ENCODE measurements at regions not wholly inside any gene's neighbourhood (a gene's known extent, or its start where the extent isn't known, plus 50 kb on each side); places are given as distances from the start of the nearest gene placed in this dataset.

DNA sequence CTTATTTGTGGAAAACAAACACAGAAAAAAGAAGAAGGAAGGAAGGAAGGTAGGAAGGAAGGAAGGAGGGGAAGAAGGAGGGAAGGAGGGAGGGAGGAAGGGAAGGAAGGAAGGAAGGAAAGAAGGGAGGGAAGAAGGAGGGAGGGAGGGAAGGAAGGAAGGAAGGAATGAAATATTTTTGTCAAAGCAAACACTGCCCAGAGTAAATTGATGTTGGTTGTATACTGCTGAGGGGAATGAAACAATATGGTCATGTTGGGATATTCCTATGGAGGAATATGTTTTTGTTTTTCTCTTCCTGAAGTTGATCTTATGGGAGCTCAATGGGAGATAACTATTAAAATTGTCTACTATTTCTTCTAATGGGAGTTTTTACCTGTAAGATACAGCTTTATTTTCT, 717.5 kb upstream of the LRFN5 start:
- DNase-seq (ENCODE audit: low read depth): no peak

DNA sequence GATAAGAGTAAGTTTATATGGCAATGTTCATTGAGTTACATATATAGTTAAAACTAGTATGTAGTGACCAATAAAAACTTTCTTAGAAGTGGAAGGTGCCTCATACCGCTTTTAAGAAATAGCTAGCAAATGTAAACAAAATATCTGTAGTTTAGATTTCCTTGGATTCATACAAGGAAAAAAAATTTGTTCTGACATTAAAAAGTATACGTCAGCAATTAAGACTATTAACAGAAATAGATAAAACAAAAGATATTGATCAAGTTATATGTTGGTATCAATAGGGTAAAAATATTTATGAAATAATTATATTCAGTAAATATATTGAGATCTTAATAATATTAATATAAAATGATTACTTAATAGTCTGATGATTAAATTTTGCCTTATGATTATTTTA, 718.8 kb upstream of the LRFN5 start:
- DNase-seq (ENCODE audit: low read depth): no peak
- no peak overlapping the region for H3K4me3 ChIP-seq (replicated peaks; ENCODE audit: low read depth, low read length)
- TF ChIP-seq, protein P1, sequence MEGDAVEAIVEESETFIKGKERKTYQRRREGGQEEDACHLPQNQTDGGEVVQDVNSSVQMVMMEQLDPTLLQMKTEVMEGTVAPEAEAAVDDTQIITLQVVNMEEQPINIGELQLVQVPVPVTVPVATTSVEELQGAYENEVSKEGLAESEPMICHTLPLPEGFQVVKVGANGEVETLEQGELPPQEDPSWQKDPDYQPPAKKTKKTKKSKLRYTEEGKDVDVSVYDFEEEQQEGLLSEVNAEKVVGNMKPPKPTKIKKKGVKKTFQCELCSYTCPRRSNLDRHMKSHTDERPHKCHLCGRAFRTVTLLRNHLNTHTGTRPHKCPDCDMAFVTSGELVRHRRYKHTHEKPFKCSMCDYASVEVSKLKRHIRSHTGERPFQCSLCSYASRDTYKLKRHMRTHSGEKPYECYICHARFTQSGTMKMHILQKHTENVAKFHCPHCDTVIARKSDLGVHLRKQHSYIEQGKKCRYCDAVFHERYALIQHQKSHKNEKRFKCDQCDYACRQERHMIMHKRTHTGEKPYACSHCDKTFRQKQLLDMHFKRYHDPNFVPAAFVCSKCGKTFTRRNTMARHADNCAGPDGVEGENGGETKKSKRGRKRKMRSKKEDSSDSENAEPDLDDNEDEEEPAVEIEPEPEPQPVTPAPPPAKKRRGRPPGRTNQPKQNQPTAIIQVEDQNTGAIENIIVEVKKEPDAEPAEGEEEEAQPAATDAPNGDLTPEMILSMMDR (IDR thresholded peaks at IDR 0.05; ENCODE audit: low read length, missing control alignments): no peak

More for the DNA sequence above, 717.5 kb upstream of the LRFN5 start:
- TF ChIP-seq, protein P1 (IDR thresholded peaks at IDR 0.05; ENCODE audit: low read length, missing control alignments): no peak
- no peak overlapping the region for H3K4me3 ChIP-seq (replicated peaks; ENCODE audit: low read depth, low read length)

DNA sequence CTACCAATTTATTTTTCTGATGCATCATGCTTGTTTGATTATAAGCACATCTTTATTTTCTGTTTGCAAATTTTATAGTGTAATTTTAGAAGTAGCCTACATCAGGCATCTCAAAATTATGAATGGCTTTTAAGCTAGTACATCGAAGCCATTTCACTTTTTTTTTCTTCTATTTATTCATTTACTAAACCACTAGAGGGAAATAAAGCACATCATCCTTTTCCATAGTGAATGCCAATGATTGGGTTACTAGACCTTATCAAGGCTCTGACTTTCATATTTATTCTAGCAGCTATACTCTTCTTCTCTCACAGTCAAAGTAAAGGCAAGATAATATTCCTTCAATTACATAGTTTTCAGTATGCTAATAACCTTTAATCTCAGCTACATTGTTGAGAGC, 736.4 kb upstream of the LRFN5 start:
- H3K4me3 ChIP-seq (replicated peaks; ENCODE audit: low read depth, low read length): no peak overlapping the region

DNA sequence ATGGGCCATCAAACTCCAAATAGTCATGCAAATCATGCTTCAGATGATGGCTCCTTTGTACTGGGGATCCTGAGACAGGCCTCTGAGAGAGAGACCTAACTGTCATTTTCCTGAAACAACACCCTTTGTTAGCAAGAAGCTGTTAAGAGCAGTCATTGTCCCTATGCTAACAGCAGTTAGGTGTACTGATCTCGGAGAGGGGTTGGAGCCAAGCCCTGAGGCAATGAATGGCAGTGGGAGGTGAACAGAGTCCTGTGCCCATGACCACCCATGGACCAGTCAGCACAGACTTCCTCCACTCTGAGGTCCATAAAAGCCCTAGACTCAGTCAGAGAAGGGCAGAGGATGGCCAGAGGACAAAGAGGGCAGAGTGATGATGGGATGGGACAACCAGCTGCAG, 747.6 kb upstream of the LRFN5 start:
- TF ChIP-seq, protein P1 (IDR thresholded peaks at IDR 0.05; ENCODE audit: low read length, missing control alignments): no peak
- no peak for DNase-seq (ENCODE audit: low read depth)
- no peak overlapping the region for H3K4me3 ChIP-seq (replicated peaks; ENCODE audit: low read depth, low read length)

More for the DNA sequence above, 736.4 kb upstream of the LRFN5 start:
- TF ChIP-seq, protein P1 (IDR thresholded peaks at IDR 0.05; ENCODE audit: low read length, missing control alignments): no peak
- DNase-seq (ENCODE audit: low read depth): no peak

DNA sequence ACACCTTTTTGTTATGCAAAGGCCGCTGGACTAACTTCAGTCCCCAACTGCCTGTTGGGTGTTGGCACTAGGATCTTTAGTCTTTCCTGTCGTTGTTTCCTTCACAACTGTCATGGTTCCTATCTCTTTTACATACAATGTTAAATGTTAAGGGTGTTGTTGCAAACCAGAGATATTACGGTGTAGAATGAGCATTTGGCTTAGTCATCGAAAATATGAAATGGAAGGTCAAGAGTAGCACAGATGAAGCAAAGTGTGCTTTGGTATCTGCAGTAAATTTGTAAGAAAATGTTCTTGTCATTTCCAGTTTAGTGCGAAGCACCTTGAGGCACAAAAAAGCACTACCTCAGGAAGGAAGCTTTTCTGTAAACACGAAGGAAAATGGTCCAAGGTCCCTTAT, 751.3 kb upstream of the LRFN5 start:
- no peak overlapping the region for H3K4me3 ChIP-seq (replicated peaks; ENCODE audit: low read depth, low read length)
- TF ChIP-seq, protein P1 (IDR thresholded peaks at IDR 0.05; ENCODE audit: low read length, missing control alignments): no peak
- DNase-seq (ENCODE audit: low read depth): no peak

DNA sequence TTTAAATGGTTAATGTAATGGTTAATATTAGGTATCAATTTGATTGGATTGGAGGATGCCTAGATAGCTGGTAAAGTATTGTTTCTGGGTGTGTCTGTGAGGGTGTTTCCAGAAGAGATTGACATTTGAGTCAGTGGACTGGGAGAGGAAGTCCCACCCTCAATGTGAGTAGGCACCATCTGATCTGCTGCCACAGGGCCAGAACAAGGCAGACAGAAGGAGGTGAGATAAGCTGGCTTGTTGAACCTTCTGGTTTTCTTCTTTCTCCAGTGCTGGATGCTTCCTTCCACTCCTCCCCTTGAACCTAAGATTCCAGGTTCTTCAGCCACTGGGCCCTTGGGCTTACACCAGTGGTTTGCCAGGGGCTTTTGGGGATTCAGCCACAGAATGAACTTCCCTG, 756.5 kb upstream of the LRFN5 start:
- no peak for DNase-seq (ENCODE audit: low read depth)
- TF ChIP-seq, protein P1 (IDR thresholded peaks at IDR 0.05; ENCODE audit: low read length, missing control alignments): no peak
- H3K4me3 ChIP-seq (replicated peaks; ENCODE audit: low read depth, low read length): no peak overlapping the region

DNA sequence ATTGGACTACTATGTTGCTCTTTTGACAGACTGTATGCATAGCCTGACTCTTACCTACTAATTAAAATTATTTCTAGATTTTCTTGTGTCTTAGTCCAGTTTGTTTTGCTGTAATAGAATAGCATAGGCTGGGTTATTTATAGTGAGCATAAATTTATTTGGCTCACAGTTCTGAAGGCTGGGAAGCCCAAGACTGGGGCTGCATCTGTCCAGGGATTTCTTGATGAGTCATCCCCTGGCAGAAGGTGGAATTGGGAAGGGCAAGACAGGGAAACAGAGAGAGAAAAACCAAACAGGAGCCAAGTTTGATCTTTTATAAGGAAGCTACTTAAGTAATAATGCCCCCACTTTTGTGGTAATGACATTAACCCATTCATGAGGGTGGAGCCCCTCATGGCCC, 759.2 kb upstream of the LRFN5 start:
- TF ChIP-seq, protein P1 (IDR thresholded peaks at IDR 0.05; ENCODE audit: low read length, missing control alignments): no peak
- no peak overlapping the region for H3K4me3 ChIP-seq (replicated peaks; ENCODE audit: low read depth, low read length)
- no peak for DNase-seq (ENCODE audit: low read depth)
